ENCODE measurements at regions not wholly inside any gene's neighbourhood (a gene's known extent, or its start where the extent isn't known, plus 50 kb on each side); places are given as distances from the start of the nearest gene placed in this dataset.

GRCh38 chr14:101706509-101707067, 54.9 kb upstream of the PPP2R5C start:
- DNase-seq (ENCODE audit: low read depth): no peak

DNA sequence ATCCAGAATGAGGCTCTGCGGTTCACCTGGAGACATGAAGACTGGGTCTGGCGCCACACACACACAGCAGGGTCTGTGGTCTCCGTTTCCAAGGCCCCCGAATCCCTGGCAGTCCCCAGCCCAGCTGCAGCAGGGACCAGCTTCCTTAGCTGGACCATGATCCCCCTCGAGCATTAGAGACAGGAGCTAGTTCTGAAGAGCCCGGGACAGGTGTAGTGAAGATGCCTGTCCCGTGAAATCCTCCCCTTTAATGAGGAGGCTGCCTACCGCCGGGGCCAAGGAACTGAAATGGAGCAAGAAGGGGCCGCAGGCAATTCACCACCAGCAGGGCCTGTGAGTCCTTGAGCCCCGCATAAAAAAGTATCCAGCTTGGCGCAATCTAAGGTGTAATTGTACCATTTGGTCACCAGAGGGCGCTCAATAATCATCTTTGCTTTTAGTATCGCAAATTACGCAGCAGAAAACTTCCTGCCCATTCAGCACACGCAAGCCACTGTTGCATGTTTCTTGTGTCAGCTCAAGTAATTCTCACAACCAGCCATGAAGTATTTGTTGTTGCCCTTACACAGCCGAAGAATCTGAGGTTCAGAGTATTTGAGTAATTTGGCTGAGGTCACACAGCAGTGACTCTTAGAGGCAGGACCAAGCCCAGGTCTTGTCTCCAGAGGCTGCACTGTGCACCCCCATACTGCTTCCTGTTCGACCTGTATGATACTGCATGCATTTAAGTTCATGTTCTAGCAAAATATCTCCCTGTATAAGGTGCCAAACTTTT, 54.3 kb upstream of the PPP2R5C start:
- DNase-seq (ENCODE audit: low read depth): no peak

- no peak for DNase-seq (ENCODE audit: low read depth)
These were observed 53.5 kb upstream of the PPP2R5C start for GRCh38 chr14:101707863-101708620.

- no peak for DNase-seq (ENCODE audit: low read depth)
These were observed 52.5 kb upstream of the PPP2R5C start for GRCh38 chr14:101708853-101709532.

GRCh38 chr14:101709533-101709881, 52.0 kb upstream of the PPP2R5C start:
- no peak for DNase-seq (ENCODE audit: low read depth)

- no peak for DNase-seq (ENCODE audit: low read depth)
These were observed 51.3 kb upstream of the PPP2R5C start for GRCh38 chr14:101709962-101710931.

DNA sequence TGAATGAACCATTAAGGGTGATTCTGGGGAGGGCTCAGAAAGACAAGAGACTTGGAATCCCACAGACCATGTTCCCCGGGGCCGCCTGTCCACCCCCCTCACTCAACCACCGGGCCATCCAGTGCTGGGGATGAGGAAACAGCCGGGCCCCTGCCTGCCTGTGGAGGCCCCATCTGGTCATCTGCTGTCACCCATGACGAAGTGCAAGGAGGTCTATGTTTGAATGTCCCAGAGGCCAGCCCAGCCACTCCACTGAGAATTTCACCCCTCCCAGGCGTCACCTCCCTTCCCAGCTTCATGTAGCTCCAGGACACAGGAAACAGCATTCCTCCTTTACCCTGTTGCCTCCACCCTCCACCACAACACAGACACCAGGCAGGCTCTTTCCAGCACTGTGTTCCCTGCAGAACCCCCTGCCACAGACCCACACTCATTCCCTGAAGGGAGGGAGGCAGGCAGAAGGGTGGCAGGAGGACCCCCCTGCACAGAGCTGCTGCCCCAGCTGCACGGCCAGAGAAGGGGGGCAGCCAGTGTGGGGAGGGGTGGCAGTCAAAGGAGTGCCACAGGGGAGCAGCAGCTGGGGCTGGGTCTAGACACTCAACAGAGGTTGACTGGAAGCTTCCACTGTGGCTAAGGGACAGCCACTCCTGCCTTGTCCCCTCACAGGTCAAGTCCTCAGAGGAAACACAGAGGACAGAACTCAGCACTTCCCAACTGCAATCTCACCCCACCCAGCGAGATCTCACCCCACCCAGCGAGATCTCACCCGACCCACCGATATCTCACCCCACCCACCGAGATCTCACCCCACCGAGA, 50.3 kb upstream of the PPP2R5C start:
- DNase-seq (ENCODE audit: low read depth): no peak
